ENCODE measurements at regions not wholly inside any gene's neighbourhood (a gene's known extent, or its start where the extent isn't known, plus 50 kb on each side); places are given as distances from the start of the nearest gene placed in this dataset.
"Not testable (repeated sequence)": the region's sequence is repeated elsewhere in the genome, so short reads cannot be mapped to it uniquely, and the experiment has no call there.

GRCh38 chr3:145286937-145287336 lies 874.0 kb downstream of the PLOD2 start:
- H3K27ac Mint-ChIP-seq = no peak overlapping the region
- H3K9me3 Mint-ChIP-seq = peaks cover 6% of the 10 kb centered on the region
- H3K36me3 Mint-ChIP-seq = no peaks in the 10 kb centered on the region
- H3K27me3 Mint-ChIP-seq = no peaks in the 10 kb centered on the region
- TF ChIP-seq CTCF (conservative IDR thresholded peaks at IDR 0.05) = no peak
- no peaks in the 10 kb centered on the region for H3K4me1 Mint-ChIP-seq (ENCODE audit: unreplicated experiment)
- no peak overlapping the region for H3K4me3 Mint-ChIP-seq
- DNase-seq (ENCODE audit: extremely low spot score, unreplicated experiment) = no peak

- TF ChIP-seq CTCF (conservative IDR thresholded peaks at IDR 0.05) = no peak
- Mint-ChIP-seq H3K9me3 (peaks cover 6% of the 10 kb centered on the region), H3K27ac (no peak overlapping the region), H3K4me3 (no peak overlapping the region), H3K36me3 (no peaks in the 10 kb centered on the region), H3K4me1 (ENCODE audit: unreplicated experiment) (no peaks in the 10 kb centered on the region), H3K27me3 (no peaks in the 10 kb centered on the region)
- no peak for DNase-seq (ENCODE audit: extremely low spot score, unreplicated experiment)
Observed at GRCh38 chr3:145290010-145290409, 871.0 kb downstream of the PLOD2 start.

GRCh38 chr3:145294572-145294971 lies 866.4 kb downstream of the PLOD2 start:
- no peak overlapping the region for H3K4me3 Mint-ChIP-seq
- TF ChIP-seq CTCF (conservative IDR thresholded peaks at IDR 0.05) = no peak
- no peaks in the 10 kb centered on the region for H3K9me3 Mint-ChIP-seq
- DNase-seq (ENCODE audit: extremely low spot score, unreplicated experiment) = no peak
- no peaks in the 10 kb centered on the region for H3K27me3 Mint-ChIP-seq
- H3K36me3 Mint-ChIP-seq = no peaks in the 10 kb centered on the region
- no peaks in the 10 kb centered on the region for H3K4me1 Mint-ChIP-seq (ENCODE audit: unreplicated experiment)
- no peak overlapping the region for H3K27ac Mint-ChIP-seq

- H3K36me3 Mint-ChIP-seq = no peaks in the 10 kb centered on the region
- no peak for DNase-seq (ENCODE audit: extremely low spot score, unreplicated experiment)
Observed at GRCh38 chr3:145307272-145307671, 853.7 kb downstream of the PLOD2 start.

GRCh38 chr3:145313751-145314150 lies 847.2 kb downstream of the PLOD2 start:
- Mint-ChIP-seq H3K36me3 (no peaks in the 10 kb centered on the region), H3K9me3 (no peaks in the 10 kb centered on the region), H3K27me3 (no peaks in the 10 kb centered on the region), H3K4me3 (no peak overlapping the region), H3K4me1 (ENCODE audit: unreplicated experiment) (peaks cover 5% of the 10 kb centered on the region), H3K27ac (no peak overlapping the region)
- no peak for DNase-seq (ENCODE audit: extremely low spot score, unreplicated experiment)
- TF ChIP-seq CTCF (conservative IDR thresholded peaks at IDR 0.05) = no peak

More at GRCh38 chr3:145307272-145307671, 853.7 kb downstream of the PLOD2 start:
- TF ChIP-seq CTCF (conservative IDR thresholded peaks at IDR 0.05) = no peak
- no peaks in the 10 kb centered on the region for H3K9me3 Mint-ChIP-seq
- H3K4me3 Mint-ChIP-seq = no peak overlapping the region
- no peaks in the 10 kb centered on the region for H3K27me3 Mint-ChIP-seq
- no peaks in the 10 kb centered on the region for H3K4me1 Mint-ChIP-seq (ENCODE audit: unreplicated experiment)
- no peak overlapping the region for H3K27ac Mint-ChIP-seq

GRCh38 chr3:145316253-145316652 lies 844.7 kb downstream of the PLOD2 start:
- not testable (repeated sequence) for H3K4me3 Mint-ChIP-seq; H3K27ac Mint-ChIP-seq; DNase-seq (ENCODE audit: extremely low spot score, unreplicated experiment); H3K36me3 Mint-ChIP-seq; H3K4me1 Mint-ChIP-seq (ENCODE audit: unreplicated experiment); H3K27me3 Mint-ChIP-seq; H3K9me3 Mint-ChIP-seq
